ENCODE measurements at regions not wholly inside any gene's neighbourhood (a gene's known extent, or its start where the extent isn't known, plus 50 kb on each side); places are given as distances from the start of the nearest gene placed in this dataset.
"Not testable (repeated sequence)": the region's sequence is repeated elsewhere in the genome, so short reads cannot be mapped to it uniquely, and the experiment has no call there.

- no peak for DNase-seq
- Histone ChIP-seq H3K27ac (no peak overlapping the region), H3K36me3 (replicated peaks) (no peaks in the 10 kb centered on the region), H3K4me3 (ENCODE audit: low read depth, low read length) (no peak overlapping the region), H3K27me3 (replicated peaks) (no peaks in the 10 kb centered on the region)
- TF ChIP-seq, protein P1, sequence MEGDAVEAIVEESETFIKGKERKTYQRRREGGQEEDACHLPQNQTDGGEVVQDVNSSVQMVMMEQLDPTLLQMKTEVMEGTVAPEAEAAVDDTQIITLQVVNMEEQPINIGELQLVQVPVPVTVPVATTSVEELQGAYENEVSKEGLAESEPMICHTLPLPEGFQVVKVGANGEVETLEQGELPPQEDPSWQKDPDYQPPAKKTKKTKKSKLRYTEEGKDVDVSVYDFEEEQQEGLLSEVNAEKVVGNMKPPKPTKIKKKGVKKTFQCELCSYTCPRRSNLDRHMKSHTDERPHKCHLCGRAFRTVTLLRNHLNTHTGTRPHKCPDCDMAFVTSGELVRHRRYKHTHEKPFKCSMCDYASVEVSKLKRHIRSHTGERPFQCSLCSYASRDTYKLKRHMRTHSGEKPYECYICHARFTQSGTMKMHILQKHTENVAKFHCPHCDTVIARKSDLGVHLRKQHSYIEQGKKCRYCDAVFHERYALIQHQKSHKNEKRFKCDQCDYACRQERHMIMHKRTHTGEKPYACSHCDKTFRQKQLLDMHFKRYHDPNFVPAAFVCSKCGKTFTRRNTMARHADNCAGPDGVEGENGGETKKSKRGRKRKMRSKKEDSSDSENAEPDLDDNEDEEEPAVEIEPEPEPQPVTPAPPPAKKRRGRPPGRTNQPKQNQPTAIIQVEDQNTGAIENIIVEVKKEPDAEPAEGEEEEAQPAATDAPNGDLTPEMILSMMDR (IDR thresholded peaks at IDR 0.05; ENCODE audit: low read depth, low read length, missing control alignments): no peak
- in situ Hi-C loops (cut with HindIII; ENCODE audit: low pct_ligation_motif_present, low sequenced_read_pairs): no loop called here
Measured at GRCh38 chr4:57355101-57355665, 245.0 kb upstream of the IGFBP7 start.

GRCh38 chr4:57351731-57352130, 241.5 kb upstream of the IGFBP7 start:
- in situ Hi-C loops (cut with HindIII; ENCODE audit: low pct_ligation_motif_present, low sequenced_read_pairs): no loop called here

GRCh38 chr4:57344296-57344695, 234.1 kb upstream of the IGFBP7 start:
- TF ChIP-seq, protein P1 (IDR thresholded peaks at IDR 0.05; ENCODE audit: low read depth, low read length, missing control alignments): no peak
- in situ Hi-C loops (cut with HindIII; ENCODE audit: low pct_ligation_motif_present, low sequenced_read_pairs): no loop called here
- Histone ChIP-seq H3K27ac (no peak overlapping the region), H3K36me3 (replicated peaks) (no peaks in the 10 kb centered on the region), H3K27me3 (replicated peaks) (no peaks in the 10 kb centered on the region), H3K4me3 (ENCODE audit: low read depth, low read length) (no peak overlapping the region)
- DNase-seq: no peak

More at GRCh38 chr4:57351731-57352130, 241.5 kb upstream of the IGFBP7 start:
- DNase-seq: no peak
- Histone ChIP-seq H3K36me3 (replicated peaks) (no peaks in the 10 kb centered on the region), H3K27ac (no peak overlapping the region), H3K27me3 (replicated peaks) (no peaks in the 10 kb centered on the region), H3K4me3 (ENCODE audit: low read depth, low read length) (no peak overlapping the region)
- TF ChIP-seq, protein P1 (IDR thresholded peaks at IDR 0.05; ENCODE audit: low read depth, low read length, missing control alignments): no peak

- Histone ChIP-seq H3K27me3 (replicated peaks) (no peaks in the 10 kb centered on the region), H3K27ac (no peak overlapping the region), H3K36me3 (replicated peaks) (no peaks in the 10 kb centered on the region), H3K4me3 (ENCODE audit: low read depth, low read length) (no peak overlapping the region)
- in situ Hi-C loops (cut with HindIII; ENCODE audit: low pct_ligation_motif_present, low sequenced_read_pairs): no loop called here
- TF ChIP-seq, protein P1 (IDR thresholded peaks at IDR 0.05; ENCODE audit: low read depth, low read length, missing control alignments): no peak
- DNase-seq: peak; percentile 9
Measured at GRCh38 chr4:57342411-57342810, 232.2 kb upstream of the IGFBP7 start.

- H3K36me3 ChIP-seq (replicated peaks); H3K27me3 ChIP-seq (replicated peaks); H3K4me3 ChIP-seq (ENCODE audit: low read depth, low read length); in situ Hi-C loops (cut with HindIII; ENCODE audit: low pct_ligation_motif_present, low sequenced_read_pairs); H3K27ac ChIP-seq; DNase-seq: not testable (repeated sequence)
Measured at GRCh38 chr4:57338861-57339260, 228.7 kb upstream of the IGFBP7 start.

DNA sequence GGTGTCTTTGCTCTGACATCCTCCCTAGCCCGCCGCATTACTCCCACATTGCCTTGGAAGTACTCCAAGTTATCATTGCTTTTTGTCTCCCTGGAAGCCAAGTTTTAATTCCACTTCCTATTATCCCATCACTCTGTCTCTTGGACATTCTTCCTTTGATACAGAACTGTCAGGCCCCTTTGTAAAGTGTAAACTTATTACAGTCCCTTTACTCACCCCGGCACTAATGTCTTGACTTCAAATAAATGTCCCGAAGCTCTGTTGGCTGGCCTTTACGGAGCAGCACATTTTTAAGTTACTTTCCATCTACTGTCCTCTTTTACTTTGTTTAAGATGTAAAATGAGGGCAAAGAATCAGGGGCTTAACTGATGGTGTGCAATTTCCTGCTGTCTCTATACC, 223.5 kb upstream of the IGFBP7 start:
- Histone ChIP-seq H3K36me3 (replicated peaks) (no peaks in the 10 kb centered on the region), H3K27me3 (replicated peaks) (no peaks in the 10 kb centered on the region), H3K27ac (no peak overlapping the region), H3K4me3 (ENCODE audit: low read depth, low read length) (no peak overlapping the region)
- no peak for DNase-seq
- in situ Hi-C loops (cut with HindIII; ENCODE audit: low pct_ligation_motif_present, low sequenced_read_pairs): no loop called here
- TF ChIP-seq, protein P1 (IDR thresholded peaks at IDR 0.05; ENCODE audit: low read depth, low read length, missing control alignments): no peak

All from brain microvascular endothelial cell (primary cell).